Right atrium auricular region (tissue), 2 donors: ENCODE measurements at regions not wholly inside any gene's neighbourhood (a gene's known extent, or its start where the extent isn't known, plus 50 kb on each side); places are given as distances from the start of the nearest gene placed in this dataset.

ENCODE experiments used
- DNase-seq: peaks from one replicate; pipeline ENCODE4 v3.0.0-alpha.2; 2019; ENCODE audit warnings: low spot score
- H3K27ac ChIP-seq, 2 donors: fragments of 200-600 bp; sonication (generic); 1 replicate in 1 of 2; 2 replicates in 1 of 2; pipeline ENCODE4 v1.5.1; 2016 to 2019
- H3K27me3 ChIP-seq, 2 donors: fragments of 200-600 bp; sonication (generic); one replicate each; pipeline versions ENCODE4 v1.5.1 to v1.6.0; 2017 to 2019
- H3K36me3 ChIP-seq: fragments of 200-600 bp; sonication (generic); one replicate; pipeline ENCODE4 v1.5.1; 2016
- H3K4me1 ChIP-seq, 2 donors: fragments of 200-600 bp; sonication (generic); one replicate each; pipeline versions ENCODE4 v1.5.1 to v1.6.0; 2017 to 2019
- H3K4me3 ChIP-seq, 2 donors: fragments of 200-600 bp; sonication (generic); 1 replicate in 1 of 2; 2 replicates in 1 of 2; pipeline ENCODE4 v1.5.1; 2017 to 2019; ENCODE audit warnings: mild to moderate bottlenecking in 1 of 2, moderate library complexity in 1 of 2
- H3K9me3 ChIP-seq, 2 donors: fragments of 200-600 bp; sonication (generic); one replicate each; pipeline ENCODE4 v1.5.1; 2019
- CTCF ChIP-seq, 2 donors: fragments of 200-600 bp; sonication (generic); IDR thresholded peaks; one replicate each; pipeline ENCODE4 v1.5.1; 2019; ENCODE audit warnings: antibody characterized with exemption in 2 of 2

GRCh38 chr2:67215214-67216055 is 181.7 kb upstream of the ETAA1 start:
- no peak for DNase-seq
- TF ChIP-seq CTCF (IDR thresholded peaks at IDR 0.05): no peak
- Histone ChIP-seq H3K27me3 (no peaks in the 10 kb centered on the region), H3K9me3 (no peaks in the 10 kb centered on the region), H3K27ac (no peak overlapping the region), H3K4me3 (no peak overlapping the region), H3K4me1 (no peaks in the 10 kb centered on the region), H3K36me3 (no peaks in the 10 kb centered on the region)

- no peak overlapping the region for H3K27ac ChIP-seq
- H3K4me3 ChIP-seq: no peak overlapping the region
- no peak for DNase-seq
- no peaks in the 10 kb centered on the region for H3K9me3 ChIP-seq
- no peaks in the 10 kb centered on the region for H3K27me3 ChIP-seq
- no peaks in the 10 kb centered on the region for H3K4me1 ChIP-seq
- TF ChIP-seq CTCF (IDR thresholded peaks at IDR 0.05): no peak
- H3K36me3 ChIP-seq: no peaks in the 10 kb centered on the region
Observed at GRCh38 chr2:67216103-67216502, 181.0 kb upstream of the ETAA1 start.

- no peak for TF ChIP-seq CTCF (IDR thresholded peaks at IDR 0.05)
- Histone ChIP-seq H3K27ac (no peak overlapping the region), H3K4me3 (no peak overlapping the region), H3K36me3 (no peaks in the 10 kb centered on the region), H3K4me1 (no peaks in the 10 kb centered on the region), H3K27me3 (no peaks in the 10 kb centered on the region), H3K9me3 (no peaks in the 10 kb centered on the region)
- DNase-seq: no peak
Observed at GRCh38 chr2:67216881-67217280, 180.3 kb upstream of the ETAA1 start.

- TF ChIP-seq CTCF (IDR thresholded peaks at IDR 0.05): no peak
- H3K27ac ChIP-seq: no peak overlapping the region
- DNase-seq: no peak
Observed at GRCh38 chr2:67217398-67217797, 179.7 kb upstream of the ETAA1 start.

GRCh38 chr2:67218056-67218455 is 179.1 kb upstream of the ETAA1 start:
- Histone ChIP-seq H3K9me3 (no peaks in the 10 kb centered on the region), H3K4me3 (no peak overlapping the region), H3K4me1 (no peaks in the 10 kb centered on the region), H3K27me3 (no peaks in the 10 kb centered on the region), H3K27ac (no peak overlapping the region), H3K36me3 (no peaks in the 10 kb centered on the region)
- no peak for DNase-seq
- no peak for TF ChIP-seq CTCF (IDR thresholded peaks at IDR 0.05)

More at GRCh38 chr2:67217398-67217797, 179.7 kb upstream of the ETAA1 start:
- no peaks in the 10 kb centered on the region for H3K27me3 ChIP-seq
- no peaks in the 10 kb centered on the region for H3K9me3 ChIP-seq
- H3K4me1 ChIP-seq: no peaks in the 10 kb centered on the region
- H3K4me3 ChIP-seq: no peak overlapping the region
- no peaks in the 10 kb centered on the region for H3K36me3 ChIP-seq

GRCh38 chr2:67219651-67220050 is 177.5 kb upstream of the ETAA1 start:
- H3K4me1 ChIP-seq: no peaks in the 10 kb centered on the region
- H3K9me3 ChIP-seq: no peaks in the 10 kb centered on the region
- H3K27ac ChIP-seq: no peak overlapping the region
- no peaks in the 10 kb centered on the region for H3K36me3 ChIP-seq
- no peak for TF ChIP-seq CTCF (IDR thresholded peaks at IDR 0.05)
- no peak for DNase-seq
- H3K27me3 ChIP-seq: no peaks in the 10 kb centered on the region
- H3K4me3 ChIP-seq: no peak overlapping the region
